ENCODE measurements at regions not wholly inside any gene's neighbourhood (a gene's known extent, or its start where the extent isn't known, plus 50 kb on each side); places are given as distances from the start of the nearest gene placed in this dataset.
"Not testable (repeated sequence)": the region's sequence is repeated elsewhere in the genome, so short reads cannot be mapped to it uniquely, and the experiment has no call there.

GRCh38 chr12:84463741-84464495 is 448.7 kb downstream of the SLC6A15 start:
- no peak for TF ChIP-seq CTCF (IDR thresholded peaks at IDR 0.05; ENCODE audit: borderline replicate concordance, insufficient read depth, low read depth, low read length)
- H3K4me3 ChIP-seq (ENCODE audit: low read depth, low read length): no peak overlapping the region

GRCh38 chr12:84455598-84455997 is 457.0 kb downstream of the SLC6A15 start:
- TF ChIP-seq CTCF (IDR thresholded peaks at IDR 0.05; ENCODE audit: borderline replicate concordance, insufficient read depth, low read depth, low read length): no peak
- H3K4me3 ChIP-seq (ENCODE audit: low read depth, low read length): no peak overlapping the region

DNA sequence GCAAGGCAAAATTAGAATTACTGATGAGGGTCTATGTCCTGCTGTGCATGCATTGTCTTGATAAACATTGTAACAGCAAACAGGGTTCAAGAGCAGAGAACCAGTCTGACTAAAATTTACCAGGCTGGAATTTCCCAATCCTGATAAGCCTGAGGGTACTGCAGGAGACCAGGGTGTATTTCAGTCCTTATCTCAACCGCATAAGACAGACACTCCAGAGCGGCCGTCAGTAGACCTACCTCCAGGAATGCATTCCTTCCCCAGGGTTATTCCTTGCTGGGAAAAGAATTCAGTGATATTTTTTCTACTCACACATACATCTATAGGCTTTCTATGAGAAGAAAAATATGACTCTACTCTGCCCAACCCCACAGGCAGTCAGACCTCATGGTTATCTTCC is 466.1 kb downstream of the SLC6A15 start:
- H3K4me3 ChIP-seq (ENCODE audit: low read depth, low read length): not testable (repeated sequence)

DNA sequence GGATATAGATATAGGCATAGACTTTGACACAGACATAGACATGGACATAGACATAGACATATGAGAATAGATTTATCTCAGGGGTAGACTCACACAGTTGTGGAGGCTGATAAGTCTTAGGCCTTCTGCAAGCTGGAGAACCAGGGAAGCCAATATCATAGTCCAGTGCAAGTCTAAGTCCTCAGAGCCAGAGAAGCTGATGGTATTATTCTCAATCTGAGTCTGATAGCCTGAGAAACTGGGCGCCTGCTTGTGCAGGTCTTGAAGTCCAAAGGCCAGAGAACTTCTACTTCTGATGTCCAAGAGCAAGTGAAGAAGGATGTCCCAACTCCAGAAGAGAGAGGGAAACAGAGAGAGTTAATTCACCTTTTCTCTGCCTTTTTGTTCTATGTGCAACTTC is 476.5 kb downstream of the SLC6A15 start:
- H3K4me3 ChIP-seq (ENCODE audit: low read depth, low read length): no peak overlapping the region
- TF ChIP-seq CTCF (IDR thresholded peaks at IDR 0.05; ENCODE audit: borderline replicate concordance, insufficient read depth, low read depth, low read length): no peak

DNA sequence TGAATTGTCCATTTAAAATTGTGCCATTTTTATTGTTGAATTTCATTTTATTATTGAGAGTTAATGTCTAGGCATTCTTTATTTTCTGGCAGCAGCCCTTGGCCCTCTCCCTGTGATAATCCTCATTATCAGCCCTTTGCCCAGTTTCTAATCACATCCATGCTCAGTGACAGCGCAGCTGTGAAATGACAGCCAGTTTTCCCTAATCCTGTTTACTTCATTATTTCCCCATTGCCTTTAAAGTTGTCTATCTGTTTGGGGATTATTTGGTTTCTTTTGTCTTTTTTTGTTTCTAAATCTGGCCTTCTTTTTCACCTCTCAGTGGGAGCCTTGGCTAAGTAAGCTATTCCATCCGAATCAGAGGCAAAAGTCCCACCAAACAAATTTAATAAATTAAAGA is 476.9 kb downstream of the SLC6A15 start:
- H3K4me3 ChIP-seq (ENCODE audit: low read depth, low read length): no peak overlapping the region
- TF ChIP-seq CTCF (IDR thresholded peaks at IDR 0.05; ENCODE audit: borderline replicate concordance, insufficient read depth, low read depth, low read length): no peak

- H3K4me3 ChIP-seq (ENCODE audit: low read depth, low read length): no peak overlapping the region
- TF ChIP-seq CTCF (IDR thresholded peaks at IDR 0.05; ENCODE audit: borderline replicate concordance, insufficient read depth, low read depth, low read length): no peak
Observed at GRCh38 chr12:84422340-84422739, 490.3 kb downstream of the SLC6A15 start.

DNA sequence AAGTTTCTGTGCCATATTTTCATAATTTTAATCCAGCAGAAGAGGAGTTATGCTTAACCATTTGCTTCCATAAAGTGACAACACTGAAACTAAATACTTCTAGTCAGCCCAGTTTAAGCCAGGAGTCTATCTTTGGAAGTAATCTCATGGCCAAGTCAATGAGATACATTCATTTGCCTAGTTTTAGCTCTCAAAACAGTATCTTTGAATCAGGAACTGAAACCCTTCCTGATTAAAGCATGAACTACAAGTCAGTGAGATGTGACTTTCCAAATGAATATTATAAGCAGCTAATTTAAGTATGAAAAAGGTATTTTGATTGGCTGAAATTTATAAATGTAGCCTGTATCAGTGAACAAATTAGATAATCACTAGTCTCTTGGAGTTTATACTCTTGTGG is 491.5 kb downstream of the SLC6A15 start:
- no peak overlapping the region for H3K4me3 ChIP-seq (ENCODE audit: low read depth, low read length)
- TF ChIP-seq CTCF (IDR thresholded peaks at IDR 0.05; ENCODE audit: borderline replicate concordance, insufficient read depth, low read depth, low read length): no peak
